ENCODE measurements at regions not wholly inside any gene's neighbourhood (a gene's known extent, or its start where the extent isn't known, plus 50 kb on each side); places are given as distances from the start of the nearest gene placed in this dataset.

DNA sequence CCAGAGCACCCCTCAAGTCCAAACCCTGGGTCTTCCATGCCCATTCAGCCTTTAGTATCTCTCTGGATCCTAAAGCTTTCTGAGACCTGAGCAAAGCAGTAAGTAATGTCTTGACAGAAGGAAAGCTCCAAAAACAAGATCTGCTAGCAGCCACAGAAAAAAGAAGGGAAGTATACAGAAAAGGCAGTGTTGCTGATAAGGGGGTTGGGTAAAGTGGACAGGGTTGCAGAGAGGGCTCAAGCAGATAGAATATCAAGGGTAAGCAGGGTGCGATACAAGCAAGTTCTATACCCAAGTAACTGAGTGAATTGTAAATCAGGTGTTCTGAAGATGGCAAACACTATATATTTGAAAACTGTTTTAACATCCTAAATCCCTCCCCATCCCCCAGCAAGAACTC lies 113.4 kb upstream of the CARMIL1 start:
- DNase-seq: no peak

GRCh38 chr6:25166955-25167748 lies 112.0 kb upstream of the CARMIL1 start:
- no peak for DNase-seq

GRCh38 chr6:25167961-25168360 lies 111.2 kb upstream of the CARMIL1 start:
- no peak for DNase-seq

GRCh38 chr6:25168637-25169036 lies 110.5 kb upstream of the CARMIL1 start:
- DNase-seq: no peak

DNA sequence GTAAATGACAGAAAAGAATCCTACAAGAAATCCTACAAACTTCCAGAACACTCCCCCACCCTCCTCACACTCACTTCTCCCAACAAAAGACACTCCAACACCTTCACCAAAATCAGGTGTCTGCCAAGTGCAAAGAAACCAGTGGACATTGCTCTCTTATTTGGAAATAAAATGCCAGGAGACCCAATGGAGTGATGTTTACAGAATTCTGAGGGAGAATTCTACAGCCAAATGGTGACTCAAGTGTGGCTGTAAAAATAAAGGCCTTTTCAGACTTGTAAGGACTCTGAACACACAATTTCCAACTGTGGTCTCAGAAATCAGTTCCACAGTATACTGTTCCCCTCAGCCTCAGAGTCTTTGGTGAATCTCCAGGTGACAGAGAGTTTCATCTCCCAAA lies 109.6 kb upstream of the CARMIL1 start:
- DNase-seq: no peak

GRCh38 chr6:25169961-25170360 lies 109.2 kb upstream of the CARMIL1 start:
- DNase-seq: no peak

DNA sequence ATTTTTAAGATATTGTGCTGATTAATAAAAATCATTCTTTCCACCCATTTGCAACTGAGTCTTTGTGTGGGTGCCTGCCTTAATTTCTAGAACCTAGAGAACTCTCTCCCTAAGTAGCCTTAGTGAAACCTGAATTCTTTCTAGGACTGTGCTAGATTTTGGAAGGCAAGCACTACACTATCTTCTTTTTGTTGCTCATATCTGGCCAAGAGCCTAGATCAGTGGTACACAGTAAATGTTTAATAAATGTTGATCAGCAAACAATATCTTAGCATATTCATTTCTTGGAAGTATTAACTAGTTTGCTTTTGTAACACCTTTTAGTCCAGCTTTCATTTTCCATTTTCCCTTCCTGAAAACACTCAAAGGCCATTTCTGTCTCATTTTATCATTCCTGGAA lies 108.5 kb upstream of the CARMIL1 start:
- no peak for DNase-seq

GRCh38 chr6:25171301-25171700 lies 107.9 kb upstream of the CARMIL1 start:
- no peak for DNase-seq

- no peak for DNase-seq
Observed at GRCh38 chr6:25172819-25173218, 106.4 kb upstream of the CARMIL1 start.

- DNase-seq: no peak
Observed at GRCh38 chr6:25173246-25173645, 105.9 kb upstream of the CARMIL1 start.

DNA sequence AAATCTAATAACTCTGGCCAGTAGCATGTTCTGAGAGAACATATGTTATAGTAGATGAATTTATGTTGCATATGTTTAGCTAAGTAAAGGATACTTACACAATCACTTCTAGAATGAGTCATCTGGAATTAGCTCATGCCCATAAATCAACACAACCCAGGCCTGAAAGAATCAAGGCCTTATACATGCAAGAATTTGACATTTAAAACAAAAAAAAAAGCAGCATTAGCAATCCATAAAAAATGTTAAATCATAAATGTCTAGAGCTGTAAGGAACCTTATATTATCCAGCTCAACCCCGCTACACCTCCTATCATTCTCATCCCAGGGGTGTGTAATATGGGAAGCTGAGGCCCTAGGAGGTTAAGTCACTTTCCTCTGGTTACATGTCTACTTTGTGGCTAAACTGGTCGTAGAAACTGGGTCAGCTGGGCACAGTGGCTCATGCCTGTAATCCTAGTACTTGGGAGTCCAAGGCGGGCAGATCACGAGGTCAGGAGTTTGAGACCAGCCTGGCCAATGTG lies 105.2 kb upstream of the CARMIL1 start:
- no peak for DNase-seq

DNA sequence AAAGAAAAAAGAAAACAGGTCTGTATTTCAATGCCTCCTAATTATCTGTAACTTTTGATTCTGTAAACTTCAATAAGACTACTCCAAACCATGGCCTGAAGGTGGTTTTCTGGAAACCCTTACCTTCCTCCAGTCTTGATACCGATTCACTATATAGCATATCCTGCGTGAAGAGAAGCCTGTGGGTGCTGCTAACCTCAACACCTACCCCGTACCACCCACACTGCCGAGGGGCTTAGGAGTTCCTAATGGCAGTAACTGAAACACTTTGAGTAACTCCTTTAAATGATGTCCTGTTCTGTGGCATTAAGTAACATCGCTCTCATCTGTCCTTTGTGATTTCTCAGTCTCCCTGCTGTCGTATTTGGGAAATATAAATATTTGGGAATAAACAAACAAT lies 104.5 kb upstream of the CARMIL1 start:
- no peak for DNase-seq

- no peak for DNase-seq
Observed at GRCh38 chr6:25175196-25175595, 104.0 kb upstream of the CARMIL1 start.

DNA sequence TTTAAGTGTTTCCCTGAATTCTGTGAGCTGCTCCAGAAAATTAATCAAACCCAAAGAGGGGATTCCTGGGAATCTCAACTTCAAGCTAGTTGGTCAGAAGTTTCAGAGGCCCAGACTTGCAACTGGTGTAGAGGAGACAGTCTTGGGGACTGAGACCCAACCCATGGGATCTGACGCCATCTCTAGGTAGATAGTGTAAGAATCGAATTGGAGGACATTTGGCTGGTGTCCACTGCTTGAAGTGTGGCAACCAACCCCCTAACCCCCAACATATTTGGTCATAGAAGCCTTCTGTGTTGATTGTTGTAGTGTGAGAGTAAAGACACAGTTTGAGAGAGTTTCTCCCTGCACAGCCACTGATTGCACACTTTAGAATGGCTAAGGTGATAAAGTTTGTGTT lies 103.5 kb upstream of the CARMIL1 start:
- no peak for DNase-seq

- DNase-seq: no peak
Observed at GRCh38 chr6:25176466-25176865, 102.7 kb upstream of the CARMIL1 start.

DNA sequence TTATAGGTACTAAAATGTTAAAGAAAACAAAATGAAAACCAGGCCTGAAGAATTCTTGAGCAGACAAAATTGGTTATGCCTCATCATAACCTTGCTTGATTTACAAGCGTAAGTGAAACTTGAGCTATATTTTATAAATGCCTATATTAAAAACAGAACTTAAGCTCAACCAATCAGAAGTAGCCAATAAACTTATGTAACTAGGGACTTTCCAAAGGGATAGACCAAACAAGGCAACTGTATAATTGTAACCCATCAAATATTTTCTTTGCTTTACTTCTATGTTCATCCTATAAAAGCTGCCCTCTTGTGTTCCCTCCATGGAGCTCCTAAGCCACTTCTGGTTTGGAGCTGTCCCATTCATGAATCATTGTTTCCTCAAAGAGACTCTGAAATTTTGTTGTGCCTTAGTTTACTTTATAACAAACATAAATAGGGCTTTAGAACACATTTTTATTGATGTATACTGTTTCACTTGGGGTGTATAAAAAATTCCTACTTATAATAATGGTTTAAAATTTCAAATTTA lies 101.6 kb upstream of the CARMIL1 start:
- DNase-seq: no peak

- no peak for DNase-seq
Observed at GRCh38 chr6:25178336-25179035, 100.7 kb upstream of the CARMIL1 start.

DNA sequence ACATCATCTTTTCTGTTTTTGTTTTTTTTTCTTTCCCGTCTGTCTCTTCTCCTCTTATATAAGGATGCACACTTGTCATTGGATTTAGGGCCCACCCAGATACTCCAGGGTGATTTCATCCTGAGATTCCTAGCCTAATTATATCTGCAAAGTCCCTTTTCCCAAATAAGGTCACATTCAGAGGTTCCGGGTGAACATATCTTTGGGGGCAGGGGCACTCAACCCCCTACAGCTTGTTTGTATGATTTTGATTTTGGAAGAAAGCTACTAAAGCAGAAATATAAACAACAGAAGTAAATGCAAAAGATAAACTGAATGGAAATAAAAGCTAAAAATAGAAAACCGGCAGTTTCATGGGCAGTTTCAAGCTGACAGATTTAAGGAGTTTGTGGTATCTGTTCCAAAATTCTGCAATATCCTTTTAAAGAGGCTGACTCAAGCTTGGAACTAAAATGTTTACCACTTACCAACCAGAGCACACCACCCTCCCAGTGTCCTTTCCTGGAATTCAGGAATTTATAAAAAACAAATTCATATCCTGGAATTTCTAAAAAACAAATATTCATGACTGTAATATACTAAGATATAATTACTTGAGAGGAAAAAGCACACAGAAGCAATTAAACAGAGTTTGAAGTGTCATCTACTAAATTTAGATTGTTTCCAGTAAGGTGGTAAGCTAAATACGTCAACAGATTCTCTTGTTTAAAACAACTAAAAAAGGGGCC lies 100.0 kb upstream of the CARMIL1 start:
- no peak for DNase-seq

DNA sequence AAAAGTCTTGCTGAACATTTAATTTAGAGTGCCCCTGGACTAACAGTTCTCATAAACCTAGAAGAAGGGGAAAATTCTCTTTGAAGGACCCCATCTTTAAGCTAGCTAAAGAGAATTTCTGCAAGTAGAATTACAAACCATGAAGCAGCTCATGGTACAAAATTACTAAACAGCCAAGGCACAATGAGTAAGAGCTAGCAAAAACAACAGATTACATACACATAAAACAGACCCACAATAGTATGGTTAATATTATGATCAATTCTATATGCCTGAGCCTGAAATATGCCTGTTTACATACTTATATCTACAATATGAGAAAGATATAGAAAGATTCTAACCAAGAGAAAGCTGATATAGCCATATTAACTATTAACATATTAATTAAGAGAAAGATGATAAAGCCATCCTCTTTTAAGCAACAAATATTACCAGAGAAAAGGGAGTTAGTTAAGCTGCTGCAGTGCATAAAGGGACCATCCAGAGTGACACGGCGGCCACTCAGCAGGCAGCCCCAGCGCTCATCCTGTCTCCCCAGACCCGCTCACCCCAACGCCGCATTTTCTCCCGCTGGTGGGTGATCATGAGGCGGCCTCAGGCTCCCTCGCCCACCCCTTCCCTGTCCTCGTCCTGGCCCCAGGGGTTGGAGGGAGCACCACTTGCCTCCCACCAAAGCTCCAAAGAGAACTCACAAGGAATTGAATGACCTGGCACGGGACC lies 98.4 kb upstream of the CARMIL1 start:
- DNase-seq: no peak

DNA sequence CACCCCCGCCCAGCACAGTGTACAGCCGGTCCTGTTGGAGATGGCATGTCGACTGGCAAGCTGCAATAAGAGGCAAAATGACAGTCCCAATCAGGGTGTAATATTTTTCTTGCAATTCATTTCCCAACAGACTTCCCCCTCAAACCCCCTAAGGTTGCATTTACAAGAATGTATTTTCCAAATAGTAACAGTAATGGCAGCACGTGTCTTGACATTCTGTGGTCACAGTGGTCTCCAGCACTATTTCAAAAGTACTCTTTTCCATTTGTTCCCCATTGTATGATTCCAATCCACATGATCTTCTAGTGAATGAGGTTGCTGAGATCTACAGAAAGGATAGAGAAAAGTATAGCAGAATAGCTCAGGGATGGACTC lies 97.8 kb upstream of the CARMIL1 start:
- no peak for DNase-seq

GRCh38 chr6:25181923-25182322 lies 97.3 kb upstream of the CARMIL1 start:
- no peak for DNase-seq

DNA sequence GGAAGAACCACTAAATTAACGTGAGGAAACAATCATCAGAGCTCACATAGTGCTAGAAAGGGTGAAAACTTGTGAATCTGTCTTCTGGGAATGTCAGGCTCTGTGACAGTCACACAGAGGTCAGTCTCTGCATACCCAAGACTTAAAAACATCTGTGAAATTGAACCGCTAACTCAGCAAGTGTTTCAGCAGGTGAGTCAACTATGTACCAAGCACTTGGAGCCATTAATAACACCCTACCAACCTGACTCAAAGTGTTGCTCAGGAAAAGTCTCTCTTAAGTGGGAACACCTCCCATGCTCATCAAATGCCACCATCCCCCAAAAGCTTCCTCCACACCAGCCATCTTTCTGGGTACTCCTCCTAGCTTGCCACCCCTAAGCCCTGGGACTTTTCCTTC lies 92.3 kb upstream of the CARMIL1 start:
- DNase-seq: no peak

All from occipital lobe (tissue), 1 donor.